ENCODE measurements at regions not wholly inside any gene's neighbourhood (a gene's known extent, or its start where the extent isn't known, plus 50 kb on each side); places are given as distances from the start of the nearest gene placed in this dataset.

DNA sequence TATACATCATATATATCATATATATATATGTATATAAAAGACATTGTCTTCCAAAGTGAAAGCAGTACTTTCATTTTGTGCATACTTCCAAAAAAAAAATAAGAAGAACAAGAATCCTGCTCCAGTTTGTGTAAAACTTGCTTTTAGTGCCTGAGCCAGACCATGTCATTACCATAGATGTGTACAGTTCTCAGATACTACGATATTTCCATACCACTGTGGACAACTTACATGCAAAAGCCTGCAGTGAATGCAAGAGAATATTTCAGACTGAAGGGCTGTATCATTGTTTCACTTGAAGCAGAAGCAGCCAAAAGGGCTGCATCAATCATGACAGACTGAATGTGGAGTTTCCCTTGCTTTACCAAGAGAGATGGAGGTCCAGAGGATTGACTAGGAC lies 72.6 kb upstream of the CYLC2 start:
- TF ChIP-seq EZH2 (IDR thresholded peaks at IDR 0.05) (no peak), EZH2phosphoT487 (IDR thresholded peaks at IDR 0.05) (no peak)
- TF ChIP-seq, protein P1, sequence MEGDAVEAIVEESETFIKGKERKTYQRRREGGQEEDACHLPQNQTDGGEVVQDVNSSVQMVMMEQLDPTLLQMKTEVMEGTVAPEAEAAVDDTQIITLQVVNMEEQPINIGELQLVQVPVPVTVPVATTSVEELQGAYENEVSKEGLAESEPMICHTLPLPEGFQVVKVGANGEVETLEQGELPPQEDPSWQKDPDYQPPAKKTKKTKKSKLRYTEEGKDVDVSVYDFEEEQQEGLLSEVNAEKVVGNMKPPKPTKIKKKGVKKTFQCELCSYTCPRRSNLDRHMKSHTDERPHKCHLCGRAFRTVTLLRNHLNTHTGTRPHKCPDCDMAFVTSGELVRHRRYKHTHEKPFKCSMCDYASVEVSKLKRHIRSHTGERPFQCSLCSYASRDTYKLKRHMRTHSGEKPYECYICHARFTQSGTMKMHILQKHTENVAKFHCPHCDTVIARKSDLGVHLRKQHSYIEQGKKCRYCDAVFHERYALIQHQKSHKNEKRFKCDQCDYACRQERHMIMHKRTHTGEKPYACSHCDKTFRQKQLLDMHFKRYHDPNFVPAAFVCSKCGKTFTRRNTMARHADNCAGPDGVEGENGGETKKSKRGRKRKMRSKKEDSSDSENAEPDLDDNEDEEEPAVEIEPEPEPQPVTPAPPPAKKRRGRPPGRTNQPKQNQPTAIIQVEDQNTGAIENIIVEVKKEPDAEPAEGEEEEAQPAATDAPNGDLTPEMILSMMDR (IDR thresholded peaks at IDR 0.05) = no peak

Data from neural progenitor cell (in vitro differentiated cells).